IPS-15b (cell line): ENCODE measurements at regions not wholly inside any gene's neighbourhood (a gene's known extent, or its start where the extent isn't known, plus 50 kb on each side); places are given as distances from the start of the nearest gene placed in this dataset.

Experiments
- H3K27me3 ChIP-seq: one replicate; pipeline ENCODE4 v1.6.1; 2013; ENCODE audit warnings: low read length; ENCODE audit not compliant: control insufficient read depth, insufficient read depth
- H3K36me3 ChIP-seq: one replicate; pipeline ENCODE4 v1.6.1; 2013; ENCODE audit warnings: low read length; ENCODE audit not compliant: control insufficient read depth, insufficient read depth
- H3K4me1 ChIP-seq: one replicate; pipeline ENCODE4 v1.6.1; 2013; ENCODE audit warnings: mild to moderate bottlenecking, low read length; ENCODE audit not compliant: control insufficient read depth, insufficient read depth
- H3K4me3 ChIP-seq: one replicate; pipeline ENCODE4 v1.5.1; 2013; ENCODE audit warnings: low read depth, low read length
- H3K9ac ChIP-seq: one replicate; pipeline ENCODE4 v1.6.1; 2013; ENCODE audit warnings: low read depth, mild to moderate bottlenecking, low read length
- H3K9me3 ChIP-seq: one replicate; pipeline ENCODE4 v1.6.1; 2013; ENCODE audit warnings: mild to moderate bottlenecking, low read length; ENCODE audit not compliant: control insufficient read depth, insufficient read depth

DNA sequence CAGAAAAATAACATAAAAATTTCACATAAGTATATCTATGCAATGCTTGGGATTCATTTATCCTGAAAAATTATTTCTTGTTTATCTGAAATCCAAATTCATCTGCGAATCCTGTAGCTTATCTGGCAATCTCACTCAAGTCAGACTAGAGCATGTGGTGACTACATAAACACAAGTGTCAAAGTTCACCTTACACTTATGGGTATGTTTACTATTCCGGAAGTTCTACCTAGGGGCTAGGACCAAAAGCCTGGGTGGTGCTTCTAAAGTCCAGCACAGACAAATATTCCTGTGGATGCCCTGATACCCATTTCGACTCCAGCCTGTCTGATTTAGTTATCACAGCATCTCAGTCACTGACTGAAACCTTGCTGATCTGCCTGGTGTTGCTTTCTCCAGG is 364.0 kb downstream of the METTL4 start:
- Histone ChIP-seq H3K36me3 (no peaks in the 10 kb centered on the region), H3K27me3 (no peaks in the 10 kb centered on the region), H3K9ac (no peak overlapping the region), H3K9me3 (no peaks in the 10 kb centered on the region), H3K4me1 (no peaks in the 10 kb centered on the region), H3K4me3 (no peak overlapping the region)

DNA sequence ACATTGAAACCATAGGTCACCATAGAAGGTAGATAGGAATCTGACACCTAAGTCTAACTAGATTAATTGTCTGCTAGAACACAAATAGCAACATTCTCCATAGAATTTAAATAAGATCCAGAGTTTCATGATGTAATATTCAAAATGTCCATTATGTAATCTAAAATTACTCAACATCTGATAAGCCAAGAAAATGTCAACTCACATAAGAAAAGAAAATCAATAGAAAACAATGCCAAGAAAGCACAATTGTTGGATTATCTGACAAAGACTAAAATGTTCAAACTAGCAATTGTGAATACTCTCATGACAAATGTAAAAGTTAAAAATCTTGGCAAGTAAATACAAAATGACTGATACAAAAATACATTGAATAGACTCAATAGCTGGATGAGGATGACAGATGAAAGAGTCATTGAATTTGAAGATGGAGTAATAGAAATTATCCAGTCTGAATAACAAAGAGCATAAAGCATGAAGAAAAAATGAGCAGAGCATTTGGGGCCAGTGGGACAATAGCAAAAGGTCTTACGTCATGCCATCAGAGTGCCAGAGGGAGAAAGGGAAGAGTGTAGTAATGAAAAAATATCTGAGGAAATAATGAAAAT is 358.6 kb downstream of the METTL4 start:
- H3K9me3 ChIP-seq: no peaks in the 10 kb centered on the region
- no peaks in the 10 kb centered on the region for H3K27me3 ChIP-seq
- H3K36me3 ChIP-seq: no peaks in the 10 kb centered on the region
- H3K4me1 ChIP-seq: no peaks in the 10 kb centered on the region
- no peak overlapping the region for H3K9ac ChIP-seq
- H3K4me3 ChIP-seq: no peak overlapping the region

DNA sequence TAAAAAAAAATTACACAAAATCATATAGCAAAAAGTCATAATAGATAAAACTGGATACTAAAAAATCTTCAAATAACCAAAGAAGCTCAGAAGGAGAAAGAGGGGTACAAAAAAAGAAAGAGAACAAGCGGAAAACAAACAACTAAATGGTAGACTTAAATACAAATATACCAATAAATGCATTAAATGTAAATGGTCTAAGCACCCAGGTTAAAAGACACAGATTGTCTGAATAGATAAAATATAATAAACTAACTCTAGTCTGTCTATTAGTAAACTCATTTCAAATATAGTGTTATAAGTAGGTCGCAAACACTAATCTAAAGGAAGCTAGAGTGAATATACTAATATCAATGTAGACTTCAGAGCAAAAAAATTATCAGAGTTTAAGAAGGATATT is 357.4 kb downstream of the METTL4 start:
- H3K4me1 ChIP-seq: no peaks in the 10 kb centered on the region
- no peak overlapping the region for H3K9ac ChIP-seq
- H3K27me3 ChIP-seq: no peaks in the 10 kb centered on the region
- H3K36me3 ChIP-seq: no peaks in the 10 kb centered on the region
- H3K4me3 ChIP-seq: no peak overlapping the region
- H3K9me3 ChIP-seq: no peaks in the 10 kb centered on the region

DNA sequence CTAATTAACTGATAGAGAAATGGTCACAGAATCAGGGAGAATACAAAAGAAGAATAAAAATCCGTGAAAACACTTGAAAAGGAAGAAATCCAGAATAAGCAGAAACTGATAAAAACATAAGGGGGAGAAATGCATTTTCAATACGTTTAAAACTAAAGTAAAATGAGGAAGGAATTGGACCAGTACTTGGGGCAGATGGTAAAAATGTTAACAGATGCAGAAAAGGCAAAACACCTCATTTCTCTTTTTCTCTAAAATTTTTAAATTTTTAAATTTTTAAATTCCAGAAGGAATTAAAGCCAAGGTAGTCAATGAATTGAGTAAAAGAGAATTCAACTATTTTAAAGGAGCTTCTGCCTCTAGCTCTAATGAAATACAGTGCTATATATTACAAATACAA is 353.9 kb downstream of the METTL4 start:
- Histone ChIP-seq H3K4me3 (no peak overlapping the region), H3K4me1 (no peaks in the 10 kb centered on the region), H3K9me3 (no peaks in the 10 kb centered on the region), H3K36me3 (no peaks in the 10 kb centered on the region), H3K9ac (no peak overlapping the region), H3K27me3 (no peaks in the 10 kb centered on the region)

DNA sequence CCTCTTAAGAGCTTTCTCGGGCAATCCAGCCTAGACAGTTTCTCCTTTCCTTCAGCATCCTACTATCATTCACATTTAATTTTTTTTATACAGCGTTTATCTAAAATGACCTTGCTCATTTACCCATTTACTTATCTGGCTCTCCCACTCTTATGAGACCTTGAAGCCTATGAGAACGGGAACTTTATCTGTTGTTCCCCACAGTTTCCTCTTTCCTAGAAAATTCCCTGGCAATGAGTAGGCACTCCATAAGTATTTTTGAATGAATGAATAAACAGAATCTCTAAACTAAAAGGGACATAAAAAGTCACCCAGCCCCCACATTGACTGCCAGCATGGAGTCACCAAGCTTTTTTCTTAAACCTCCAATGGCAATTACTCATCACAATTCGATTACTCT is 353.2 kb downstream of the METTL4 start:
- no peaks in the 10 kb centered on the region for H3K4me1 ChIP-seq
- H3K27me3 ChIP-seq: no peaks in the 10 kb centered on the region
- H3K9ac ChIP-seq: no peak overlapping the region
- no peak overlapping the region for H3K4me3 ChIP-seq
- no peaks in the 10 kb centered on the region for H3K36me3 ChIP-seq
- H3K9me3 ChIP-seq: no peaks in the 10 kb centered on the region

DNA sequence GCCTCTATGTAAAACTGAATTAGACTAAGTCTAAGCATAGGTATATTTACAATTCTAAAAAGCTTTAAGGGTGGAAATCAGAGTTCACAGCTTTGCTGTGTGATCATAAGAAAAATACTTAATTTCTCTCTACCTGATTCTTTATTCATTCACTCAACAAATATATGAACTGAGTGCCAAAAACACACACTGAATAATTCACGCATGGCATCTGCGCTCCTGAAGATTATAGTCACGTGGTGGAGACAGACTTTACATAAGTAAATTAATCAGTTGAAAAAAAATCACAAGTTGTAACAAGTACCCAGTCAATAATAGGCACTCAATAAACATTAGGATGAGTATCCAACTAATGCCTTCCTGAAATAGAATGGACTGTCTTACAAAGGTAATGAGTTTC is 351.6 kb downstream of the METTL4 start:
- H3K36me3 ChIP-seq: no peaks in the 10 kb centered on the region
- H3K27me3 ChIP-seq: no peaks in the 10 kb centered on the region
- no peak overlapping the region for H3K9ac ChIP-seq
- no peaks in the 10 kb centered on the region for H3K4me1 ChIP-seq
- no peak overlapping the region for H3K4me3 ChIP-seq
- H3K9me3 ChIP-seq: no peaks in the 10 kb centered on the region

DNA sequence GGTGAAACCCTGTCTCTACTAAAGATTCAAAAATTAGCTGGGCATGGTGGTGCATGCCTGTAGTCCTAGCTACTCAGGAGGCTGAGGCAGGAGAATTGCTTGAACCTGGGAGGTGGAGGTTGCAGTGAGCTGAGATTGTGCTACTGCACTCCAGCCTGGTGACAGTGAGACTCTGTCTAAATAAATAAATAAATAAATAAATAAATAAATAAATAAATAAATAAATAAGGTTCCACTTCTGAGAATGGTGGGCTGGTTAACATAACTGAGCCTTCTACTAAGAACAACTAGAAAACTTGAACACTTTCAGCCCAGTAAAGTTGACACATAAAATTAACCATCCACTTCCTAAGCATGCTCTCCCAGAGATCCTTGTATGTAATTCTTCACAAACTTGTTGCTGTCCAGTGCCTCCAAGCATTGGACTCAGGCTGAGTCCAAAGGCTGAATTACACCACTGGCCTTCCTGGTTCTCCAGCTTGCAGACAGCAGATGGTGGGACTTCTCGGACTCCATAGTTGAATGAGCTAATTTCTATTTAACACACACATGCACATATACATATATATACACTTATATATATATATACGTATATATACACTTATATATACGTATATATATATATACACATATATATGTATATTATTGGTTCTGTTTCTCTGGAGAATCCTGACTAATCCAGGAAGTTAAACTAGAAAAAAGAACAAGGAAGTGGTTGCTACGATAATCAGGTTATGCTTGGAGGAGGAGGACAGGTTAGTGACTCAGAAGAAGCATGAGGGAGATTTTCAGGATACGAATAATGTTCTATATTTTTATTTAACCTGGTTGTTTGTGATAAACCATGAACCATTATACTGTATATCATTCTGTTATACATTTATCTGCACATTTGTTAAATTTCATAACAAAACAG is 348.8 kb downstream of the METTL4 start:
- no peaks in the 10 kb centered on the region for H3K4me1 ChIP-seq
- H3K9ac ChIP-seq: no peak overlapping the region
- H3K36me3 ChIP-seq: no peaks in the 10 kb centered on the region
- no peaks in the 10 kb centered on the region for H3K27me3 ChIP-seq
- no peaks in the 10 kb centered on the region for H3K9me3 ChIP-seq
- no peak overlapping the region for H3K4me3 ChIP-seq

DNA sequence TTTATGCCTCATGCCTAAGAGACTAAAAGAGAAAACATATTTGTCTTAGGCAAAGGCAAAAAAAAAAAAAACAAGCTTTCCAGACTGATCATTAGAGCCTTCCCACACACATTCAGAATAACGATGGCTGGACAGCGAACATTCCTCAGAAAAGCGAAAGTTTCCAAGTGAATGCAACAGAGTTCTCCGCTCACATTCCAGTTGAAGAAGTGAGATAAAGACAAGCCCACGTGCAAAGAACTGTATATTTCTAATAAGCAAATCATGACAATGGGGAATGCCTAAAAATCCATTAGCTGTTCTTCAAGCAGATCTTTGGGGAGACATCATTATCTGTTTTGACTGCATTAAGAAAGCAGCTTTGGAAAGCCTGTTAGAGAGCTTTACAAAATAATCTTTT is 347.9 kb downstream of the METTL4 start:
- Histone ChIP-seq H3K4me1 (no peaks in the 10 kb centered on the region), H3K4me3 (no peak overlapping the region), H3K36me3 (no peaks in the 10 kb centered on the region), H3K9ac (no peak overlapping the region), H3K9me3 (no peaks in the 10 kb centered on the region), H3K27me3 (no peaks in the 10 kb centered on the region)

DNA sequence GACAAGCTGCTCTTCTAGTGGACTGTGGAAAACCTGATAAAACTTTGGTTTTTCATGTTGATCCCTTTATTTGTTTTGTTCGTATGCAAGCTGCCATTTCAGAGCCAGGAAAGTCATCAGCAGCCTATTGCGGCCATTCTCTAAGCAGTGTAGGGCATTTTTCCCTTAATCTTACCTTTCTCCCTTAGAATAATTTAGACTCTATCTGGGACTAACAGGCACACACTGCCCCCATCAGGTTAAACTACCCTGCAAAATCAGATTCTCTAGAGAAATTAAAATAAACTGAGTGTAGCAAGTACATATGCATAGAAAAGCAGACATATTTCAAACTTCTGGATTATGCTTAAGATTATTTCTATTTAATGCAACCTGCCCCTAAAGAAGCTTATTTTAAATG is 347.5 kb downstream of the METTL4 start:
- Histone ChIP-seq H3K36me3 (no peaks in the 10 kb centered on the region), H3K9me3 (no peaks in the 10 kb centered on the region), H3K4me3 (no peak overlapping the region), H3K4me1 (no peaks in the 10 kb centered on the region), H3K9ac (no peak overlapping the region), H3K27me3 (no peaks in the 10 kb centered on the region)

DNA sequence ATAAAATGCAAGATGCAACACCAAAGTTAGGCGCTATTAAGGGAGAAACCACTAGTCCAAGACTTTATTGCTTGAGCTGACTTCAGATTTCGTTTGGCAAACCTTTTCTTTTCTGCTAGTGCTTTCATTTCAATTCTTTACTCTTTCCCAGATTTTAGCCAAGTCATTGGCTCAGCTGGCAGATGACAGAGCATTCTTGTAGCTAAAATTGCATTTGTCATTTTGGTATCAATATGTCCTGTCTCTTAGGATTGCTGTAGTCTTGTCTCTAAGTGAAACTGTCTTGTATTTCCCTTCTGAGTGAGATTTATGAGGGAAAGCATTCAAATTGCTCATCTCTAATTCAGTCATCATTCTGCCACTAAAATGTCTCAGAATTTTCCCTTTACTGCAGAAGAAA is 335.1 kb downstream of the METTL4 start:
- Histone ChIP-seq H3K9me3 (no peaks in the 10 kb centered on the region), H3K4me3 (no peak overlapping the region), H3K9ac (no peak overlapping the region), H3K4me1 (no peaks in the 10 kb centered on the region), H3K27me3 (no peaks in the 10 kb centered on the region), H3K36me3 (no peaks in the 10 kb centered on the region)

DNA sequence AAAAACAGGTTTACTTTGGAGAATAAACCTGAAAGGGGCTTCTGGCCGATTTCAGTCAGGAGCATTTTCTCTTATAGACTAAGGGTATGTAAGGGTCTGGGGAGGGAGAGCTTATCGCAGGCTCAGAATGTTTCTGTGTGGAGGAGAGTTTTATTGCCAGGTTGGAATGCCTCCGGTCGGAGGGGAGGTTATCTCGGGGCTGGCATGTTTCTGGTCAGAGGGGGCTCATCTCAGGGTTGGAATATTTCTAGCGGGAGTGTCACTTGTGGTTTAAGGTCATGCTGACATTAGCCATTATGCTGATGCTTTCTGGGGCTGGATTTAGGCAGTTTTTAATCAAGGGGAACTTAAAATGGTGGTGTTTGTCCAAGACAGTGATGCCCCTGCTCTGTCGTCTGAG is 333.6 kb downstream of the METTL4 start:
- H3K27me3 ChIP-seq: no peaks in the 10 kb centered on the region

DNA sequence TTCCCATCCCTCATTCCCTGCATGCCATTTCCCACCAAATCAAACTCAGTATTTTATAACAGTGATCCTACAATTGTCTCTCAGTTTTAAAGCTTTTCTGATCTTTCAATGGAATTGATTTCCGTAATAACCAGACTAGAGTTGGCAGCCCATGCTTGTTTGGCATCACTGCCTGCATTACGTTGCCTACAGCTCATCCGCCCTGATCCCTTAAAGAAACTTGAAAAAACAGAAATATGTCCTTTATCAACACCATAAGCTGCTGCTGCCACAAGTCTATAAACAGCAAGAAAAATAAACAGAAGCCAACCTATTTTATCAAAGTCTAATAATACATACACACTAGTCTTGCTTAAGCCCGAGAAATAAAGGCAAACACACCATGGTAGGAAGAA is 331.0 kb downstream of the METTL4 start:
- H3K27me3 ChIP-seq: no peaks in the 10 kb centered on the region
- H3K4me3 ChIP-seq: no peak overlapping the region

More for the DNA sequence above, 333.6 kb downstream of the METTL4 start:
- no peaks in the 10 kb centered on the region for H3K36me3 ChIP-seq
- H3K9ac ChIP-seq: no peak overlapping the region
- H3K9me3 ChIP-seq: no peaks in the 10 kb centered on the region
- no peak overlapping the region for H3K4me3 ChIP-seq
- no peaks in the 10 kb centered on the region for H3K4me1 ChIP-seq

More for the DNA sequence above, 331.0 kb downstream of the METTL4 start:
- Histone ChIP-seq H3K9ac (no peak overlapping the region), H3K4me1 (no peaks in the 10 kb centered on the region), H3K9me3 (no peaks in the 10 kb centered on the region), H3K36me3 (no peaks in the 10 kb centered on the region)
